Activated T-cell treated with anti-CD3 and anti-CD28 coated beads for 4 hours (primary cell): ENCODE measurements at regions not wholly inside any gene's neighbourhood (a gene's known extent, or its start where the extent isn't known, plus 50 kb on each side); places are given as distances from the start of the nearest gene placed in this dataset.
"Not testable (repeated sequence)": the region's sequence is repeated elsewhere in the genome, so short reads cannot be mapped to it uniquely, and the experiment has no call there.

Experiments
- DNase-seq: peaks from one replicate; pipeline ENCODE4 v3.0.0-alpha.2; 2020

- no peak for DNase-seq
Measured at GRCh38 chr7:24438232-24438631, 135.0 kb upstream of the PALS2 start.

- not testable (repeated sequence) for DNase-seq
Measured at GRCh38 chr7:24439104-24439503, 134.1 kb upstream of the PALS2 start.

- no peak for DNase-seq
Measured at GRCh38 chr7:24440892-24441291, 132.4 kb upstream of the PALS2 start.

GRCh38 chr7:24441314-24442027 lies 131.8 kb upstream of the PALS2 start:
- DNase-seq: no peak

GRCh38 chr7:24442170-24442777 lies 131.0 kb upstream of the PALS2 start:
- DNase-seq: no peak

GRCh38 chr7:24444666-24445440 lies 128.4 kb upstream of the PALS2 start:
- no peak for DNase-seq

GRCh38 chr7:24448038-24448437 lies 125.2 kb upstream of the PALS2 start:
- DNase-seq: no peak

GRCh38 chr7:24449416-24449815 lies 123.8 kb upstream of the PALS2 start:
- not testable (repeated sequence) for DNase-seq

- DNase-seq: no peak
Measured at GRCh38 chr7:24455813-24456525, 117.3 kb upstream of the PALS2 start.

- no peak for DNase-seq
Measured at GRCh38 chr7:24456526-24457218, 116.6 kb upstream of the PALS2 start.

- no peak for DNase-seq
Measured at GRCh38 chr7:24457219-24457558, 116.1 kb upstream of the PALS2 start.

GRCh38 chr7:24462117-24462516 lies 111.1 kb upstream of the PALS2 start:
- no peak for DNase-seq

GRCh38 chr7:24462984-24463383 lies 110.3 kb upstream of the PALS2 start:
- DNase-seq: no peak

- DNase-seq: no peak
Measured at GRCh38 chr7:24463474-24463873, 109.8 kb upstream of the PALS2 start.

- no peak for DNase-seq
Measured at GRCh38 chr7:24464861-24465260, 108.4 kb upstream of the PALS2 start.

GRCh38 chr7:24466168-24466768 lies 107.0 kb upstream of the PALS2 start:
- DNase-seq: no peak

- DNase-seq: no peak
Measured at GRCh38 chr7:24469118-24469517, 104.1 kb upstream of the PALS2 start.

GRCh38 chr7:24472093-24472492 lies 101.2 kb upstream of the PALS2 start:
- DNase-seq: no peak

GRCh38 chr7:24475166-24475961 lies 97.9 kb upstream of the PALS2 start:
- DNase-seq: no peak

- no peak for DNase-seq
Measured at GRCh38 chr7:24476227-24476626, 97.0 kb upstream of the PALS2 start.

- DNase-seq: no peak
Measured at GRCh38 chr7:24477398-24478136, 95.7 kb upstream of the PALS2 start.
